ENCODE measurements at regions not wholly inside any gene's neighbourhood (a gene's known extent, or its start where the extent isn't known, plus 50 kb on each side); places are given as distances from the start of the nearest gene placed in this dataset.
A peak's percentile ranks its signal among the peaks of the same experiment; 100 is the strongest.

- peak; percentile 99 for DNase-seq (ENCODE audit: low spot score)
- TF ChIP-seq, protein P1, sequence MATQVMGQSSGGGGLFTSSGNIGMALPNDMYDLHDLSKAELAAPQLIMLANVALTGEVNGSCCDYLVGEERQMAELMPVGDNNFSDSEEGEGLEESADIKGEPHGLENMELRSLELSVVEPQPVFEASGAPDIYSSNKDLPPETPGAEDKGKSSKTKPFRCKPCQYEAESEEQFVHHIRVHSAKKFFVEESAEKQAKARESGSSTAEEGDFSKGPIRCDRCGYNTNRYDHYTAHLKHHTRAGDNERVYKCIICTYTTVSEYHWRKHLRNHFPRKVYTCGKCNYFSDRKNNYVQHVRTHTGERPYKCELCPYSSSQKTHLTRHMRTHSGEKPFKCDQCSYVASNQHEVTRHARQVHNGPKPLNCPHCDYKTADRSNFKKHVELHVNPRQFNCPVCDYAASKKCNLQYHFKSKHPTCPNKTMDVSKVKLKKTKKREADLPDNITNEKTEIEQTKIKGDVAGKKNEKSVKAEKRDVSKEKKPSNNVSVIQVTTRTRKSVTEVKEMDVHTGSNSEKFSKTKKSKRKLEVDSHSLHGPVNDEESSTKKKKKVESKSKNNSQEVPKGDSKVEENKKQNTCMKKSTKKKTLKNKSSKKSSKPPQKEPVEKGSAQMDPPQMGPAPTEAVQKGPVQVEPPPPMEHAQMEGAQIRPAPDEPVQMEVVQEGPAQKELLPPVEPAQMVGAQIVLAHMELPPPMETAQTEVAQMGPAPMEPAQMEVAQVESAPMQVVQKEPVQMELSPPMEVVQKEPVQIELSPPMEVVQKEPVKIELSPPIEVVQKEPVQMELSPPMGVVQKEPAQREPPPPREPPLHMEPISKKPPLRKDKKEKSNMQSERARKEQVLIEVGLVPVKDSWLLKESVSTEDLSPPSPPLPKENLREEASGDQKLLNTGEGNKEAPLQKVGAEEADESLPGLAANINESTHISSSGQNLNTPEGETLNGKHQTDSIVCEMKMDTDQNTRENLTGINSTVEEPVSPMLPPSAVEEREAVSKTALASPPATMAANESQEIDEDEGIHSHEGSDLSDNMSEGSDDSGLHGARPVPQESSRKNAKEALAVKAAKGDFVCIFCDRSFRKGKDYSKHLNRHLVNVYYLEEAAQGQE (IDR thresholded peaks at IDR 0.05; ENCODE audit: borderline replicate concordance in 1 of 2, low read depth in 1 of 2, low read length in 2 of 2): peak in 1 of 2 experiments; percentile 77; a peak in 1 of 4 replicates
- TF ChIP-seq SMARCE1 (IDR thresholded peaks at IDR 0.05; ENCODE audit: borderline replicate concordance) (peak; percentile 87), ZNF337 (CRISPR knock-in tag; IDR thresholded peaks at IDR 0.05; ENCODE audit: borderline replicate concordance, low read depth) (no peak), TBP (CRISPR knock-in tag; IDR thresholded peaks at IDR 0.05) (0 out of 2 replicates have a peak, but pooled peaks have one; percentile 33), KDM4B (CRISPR knock-in tag; IDR thresholded peaks at IDR 0.05) (no peak; the same call in 1 of the 2 replicates), HMGA1 (CRISPR knock-in tag; conservative IDR thresholded peaks at IDR 0.05) (no peak), GLMP (CRISPR knock-in tag; IDR thresholded peaks at IDR 0.05; ENCODE audit: borderline replicate concordance) (no peak), TBX3 (IDR thresholded peaks at IDR 0.05; ENCODE audit: borderline replicate concordance) (peak; percentile 100), KMT2B (CRISPR knock-in tag; IDR thresholded peaks at IDR 0.05) (peak; percentile 59; the same call in 1 of the 2 replicates), KLF6 (CRISPR knock-in tag; IDR thresholded peaks at IDR 0.05) (peak; percentile 94), ZNF776 (CRISPR knock-in tag; IDR thresholded peaks at IDR 0.05) (no peak), XBP1 (CRISPR knock-in tag; IDR thresholded peaks at IDR 0.05) (no peak), MYC (CRISPR knock-in tag; IDR thresholded peaks at IDR 0.05; ENCODE audit: borderline replicate concordance) (0 out of 2 replicates have a peak, but pooled peaks have one; percentile 38), ZNF780A (CRISPR knock-in tag; IDR thresholded peaks at IDR 0.05) (peak; percentile 91), FOXO1 (CRISPR knock-in tag; IDR thresholded peaks at IDR 0.05) (peak; percentile 99), SMAD3 (CRISPR knock-in tag; IDR thresholded peaks at IDR 0.05) (peak; percentile 99), ZSCAN31 (CRISPR knock-in tag; IDR thresholded peaks at IDR 0.05; ENCODE audit: low read depth) (peak; percentile 78; the same call in 1 of the 2 replicates), ZNF790 (CRISPR knock-in tag; IDR thresholded peaks at IDR 0.05; ENCODE audit: borderline replicate concordance) (no peak)
- TF ChIP-seq, protein P2, sequence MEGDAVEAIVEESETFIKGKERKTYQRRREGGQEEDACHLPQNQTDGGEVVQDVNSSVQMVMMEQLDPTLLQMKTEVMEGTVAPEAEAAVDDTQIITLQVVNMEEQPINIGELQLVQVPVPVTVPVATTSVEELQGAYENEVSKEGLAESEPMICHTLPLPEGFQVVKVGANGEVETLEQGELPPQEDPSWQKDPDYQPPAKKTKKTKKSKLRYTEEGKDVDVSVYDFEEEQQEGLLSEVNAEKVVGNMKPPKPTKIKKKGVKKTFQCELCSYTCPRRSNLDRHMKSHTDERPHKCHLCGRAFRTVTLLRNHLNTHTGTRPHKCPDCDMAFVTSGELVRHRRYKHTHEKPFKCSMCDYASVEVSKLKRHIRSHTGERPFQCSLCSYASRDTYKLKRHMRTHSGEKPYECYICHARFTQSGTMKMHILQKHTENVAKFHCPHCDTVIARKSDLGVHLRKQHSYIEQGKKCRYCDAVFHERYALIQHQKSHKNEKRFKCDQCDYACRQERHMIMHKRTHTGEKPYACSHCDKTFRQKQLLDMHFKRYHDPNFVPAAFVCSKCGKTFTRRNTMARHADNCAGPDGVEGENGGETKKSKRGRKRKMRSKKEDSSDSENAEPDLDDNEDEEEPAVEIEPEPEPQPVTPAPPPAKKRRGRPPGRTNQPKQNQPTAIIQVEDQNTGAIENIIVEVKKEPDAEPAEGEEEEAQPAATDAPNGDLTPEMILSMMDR (CRISPR knock-in tag; IDR thresholded peaks at IDR 0.05): peak; percentile 26; the same call in 1 of the 2 replicates
Observed at GRCh38 chr2:48221846-48222516, 92.5 kb upstream of the FOXN2 start.

More at GRCh38 chr2:48221846-48222516, 92.5 kb upstream of the FOXN2 start:
- H2AFZ ChIP-seq (ENCODE audit: low read length): no peak overlapping the region
- H3K4me1 ChIP-seq (ENCODE audit: insufficient read depth, low read length): peaks cover 60% of the 10 kb centered on the region
- CTCF ChIA-PET (ENCODE audit: low intra/inter-chr PET ratio, low total read pairs): no interaction called here
- FAIRE-seq (peak; percentile 62), ATAC-seq (peak; percentile 77)
- no TSS peak for BruUV-seq (replicated peaks)
- no peaks in the 10 kb centered on the region for H3K27me3 ChIP-seq (ENCODE audit: control insufficient read depth in 1 of 2, insufficient read depth in 2 of 2, low read length in 2 of 2)
- no peak overlapping the region for H3K4me3 ChIP-seq (replicated peaks in 1 of 3; ENCODE audit: insufficient read depth in 1 of 3, low read depth in 2 of 3, low read length in 3 of 3)
- no peaks in the 10 kb centered on the region for H3K9me3 ChIP-seq (ENCODE audit: low read length)
- in situ Hi-C loops (cut with HindIII; ENCODE audit: extremely low pct_ligation_motif_present, low pct_unique_long_range_greater_than_20kb) (loop anchor here (25.0 kb wide), 1 partner anchor 190 kb away; no protein-coding TSS in a partner anchor), intact Hi-C loops (cut with micrococcal nuclease; ENCODE audit: unreplicated experiment) (loop anchor here (1.0 to 10.0 kb wide), 4 partner anchors 28 to 317 kb away; partner anchors contain the start of gene FBXO11)
- H3K36me3 ChIP-seq (replicated peaks in 1 of 2; ENCODE audit: control insufficient read depth in 1 of 2, insufficient read depth in 2 of 2, low read length in 2 of 2): no peaks in the 10 kb centered on the region
- 24% methylated on average over 4 of the region's 4 CpGs for WGBS (ENCODE audit: low lambda C conversion rate)
- H4K20me1 ChIP-seq (ENCODE audit: insufficient read depth, low read length): no peaks in the 10 kb centered on the region
- H3K27ac ChIP-seq (ENCODE audit: extremely low read length, insufficient read depth, low read length): peak overlapping the region; percentile 81
- POLR2A ChIA-PET: interaction anchor here (0.6 to 1.4 kb wide), 12 partner anchors 14 to 198 kb away, joined by 3 to 7 read pairs (median 3); no protein-coding TSS in a partner anchor
- peak overlapping the region; percentile 46 for H3K4me2 ChIP-seq (ENCODE audit: low read depth, low read length)
- no peaks in the 10 kb centered on the region for H3K79me2 ChIP-seq (ENCODE audit: insufficient read depth, low read length)
- H3K9ac ChIP-seq (ENCODE audit: insufficient read depth, low read depth, low read length): peak overlapping the region; percentile 57
